ELR (cell line): ENCODE measurements at regions not wholly inside any gene's neighbourhood (a gene's known extent, or its start where the extent isn't known, plus 50 kb on each side); places are given as distances from the start of the nearest gene placed in this dataset.
"Not testable (repeated sequence)": the region's sequence is repeated elsewhere in the genome, so short reads cannot be mapped to it uniquely, and the experiment has no call there.

Experiments
- DNase-seq: peaks from one replicate; pipeline ENCODE4 v3.0.0-alpha.2; 2015; ENCODE audit warnings: low read depth

- DNase-seq = peak; percentile 86
Measured at GRCh38 chr3:125917020-125917549, 51.9 kb upstream of the ROPN1B start.

GRCh38 chr3:125918024-125918423 lies 51.0 kb upstream of the ROPN1B start:
- not testable (repeated sequence) for DNase-seq

DNA sequence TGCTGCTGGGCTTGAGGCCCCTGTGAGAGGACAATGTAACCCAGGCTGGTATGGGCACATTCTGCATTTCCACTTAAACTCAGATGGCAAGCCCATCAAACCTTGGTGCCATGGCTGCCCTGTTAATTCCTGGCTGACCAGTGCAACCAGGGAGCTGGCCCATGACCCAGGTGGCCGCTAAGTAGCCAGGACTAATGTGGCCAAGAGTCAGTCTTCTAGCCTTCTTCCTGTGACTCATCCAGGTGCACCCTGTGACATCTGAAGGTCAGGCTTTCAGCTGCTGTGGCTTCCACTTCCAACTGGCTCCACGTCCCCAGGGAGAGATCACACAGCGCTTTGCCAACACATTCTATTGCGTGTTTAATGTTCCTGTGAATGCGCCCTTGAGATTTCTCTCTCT lies 50.5 kb upstream of the ROPN1B start:
- not testable (repeated sequence) for DNase-seq

GRCh38 chr3:125918866-125919265 lies 50.1 kb upstream of the ROPN1B start:
- DNase-seq = not testable (repeated sequence)
